Middle frontal gyrus (tissue), 1 donor: ENCODE measurements at regions not wholly inside any gene's neighbourhood (a gene's known extent, or its start where the extent isn't known, plus 50 kb on each side); places are given as distances from the start of the nearest gene placed in this dataset.
A peak's percentile ranks its signal among the peaks of the same experiment; 100 is the strongest.
"Not testable (repeated sequence)": the region's sequence is repeated elsewhere in the genome, so short reads cannot be mapped to it uniquely, and the experiment has no call there.

Experiments used
- DNase-seq: peaks from one replicate; pipeline ENCODE4 v3.0.0-alpha.2; 2015; ENCODE audit warnings: low spot score; ENCODE audit errors: extremely low spot score

GRCh38 chr1:43108080-43108479 is 64.0 kb downstream of the EBNA1BP2 start:
- no peak for DNase-seq

GRCh38 chr1:43107664-43108063 is 64.4 kb downstream of the EBNA1BP2 start:
- no peak for DNase-seq

GRCh38 chr1:43104027-43104763 is 67.9 kb downstream of the EBNA1BP2 start:
- no peak for DNase-seq

- no peak for DNase-seq
These were observed 71.0 kb downstream of the EBNA1BP2 start for GRCh38 chr1:43101061-43101460.

GRCh38 chr1:43098200-43098599 is 73.9 kb downstream of the EBNA1BP2 start:
- no peak for DNase-seq

- DNase-seq = not testable (repeated sequence)
These were observed 75.6 kb downstream of the EBNA1BP2 start for GRCh38 chr1:43096528-43096927.

GRCh38 chr1:43090812-43091211 is 81.3 kb downstream of the EBNA1BP2 start:
- DNase-seq = not testable (repeated sequence)

- not testable (repeated sequence) for DNase-seq
These were observed 81.9 kb downstream of the EBNA1BP2 start for GRCh38 chr1:43090157-43090556.

GRCh38 chr1:43083375-43083891 is 88.7 kb downstream of the EBNA1BP2 start:
- DNase-seq = no peak

GRCh38 chr1:43082740-43083139 is 89.3 kb downstream of the EBNA1BP2 start:
- DNase-seq = no peak

GRCh38 chr1:43077273-43077672 is 94.8 kb downstream of the EBNA1BP2 start:
- DNase-seq = no peak

- no peak for DNase-seq
These were observed 97.4 kb downstream of the EBNA1BP2 start for GRCh38 chr1:43074709-43075108.

GRCh38 chr1:43074244-43074643 is 97.8 kb downstream of the EBNA1BP2 start:
- DNase-seq = no peak

- peak; percentile 59 for DNase-seq
These were observed 98.4 kb downstream of the EBNA1BP2 start for GRCh38 chr1:43073490-43074230.

- DNase-seq = no peak
These were observed 99.8 kb downstream of the EBNA1BP2 start for GRCh38 chr1:43072314-43072713.

GRCh38 chr1:43071241-43071640 is 100.8 kb downstream of the EBNA1BP2 start:
- DNase-seq = no peak

GRCh38 chr1:43069461-43070050 is 102.5 kb downstream of the EBNA1BP2 start:
- no peak for DNase-seq

GRCh38 chr1:43068911-43069310 is 103.2 kb downstream of the EBNA1BP2 start:
- no peak for DNase-seq

GRCh38 chr1:43067977-43068751 is 103.9 kb downstream of the EBNA1BP2 start:
- no peak for DNase-seq

GRCh38 chr1:43067233-43067745 is 104.8 kb downstream of the EBNA1BP2 start:
- no peak for DNase-seq

- no peak for DNase-seq
These were observed 105.5 kb downstream of the EBNA1BP2 start for GRCh38 chr1:43066578-43066977.
